22Rv1 (cell line): ENCODE measurements at regions not wholly inside any gene's neighbourhood (a gene's known extent, or its start where the extent isn't known, plus 50 kb on each side); places are given as distances from the start of the nearest gene placed in this dataset.

Experiments used
- H3K27ac ChIP-seq: fragments of 450-650 bp; 2 replicates; pipeline ENCODE4 v1.5.1; 2017
- ZFX ChIP-seq: fragments of 450-650 bp; IDR thresholded peaks from 2 replicates; pipeline ENCODE4 v1.6.1; 2017; ENCODE audit warnings: antibody characterized with exemption, borderline replicate concordance
- TF ChIP-seq, protein P1 (sequence below): fragments of 450-650 bp; IDR thresholded peaks from 2 replicates; pipeline ENCODE4 v1.5.1; 2017; ENCODE audit warnings: mild to moderate bottlenecking

DNA sequence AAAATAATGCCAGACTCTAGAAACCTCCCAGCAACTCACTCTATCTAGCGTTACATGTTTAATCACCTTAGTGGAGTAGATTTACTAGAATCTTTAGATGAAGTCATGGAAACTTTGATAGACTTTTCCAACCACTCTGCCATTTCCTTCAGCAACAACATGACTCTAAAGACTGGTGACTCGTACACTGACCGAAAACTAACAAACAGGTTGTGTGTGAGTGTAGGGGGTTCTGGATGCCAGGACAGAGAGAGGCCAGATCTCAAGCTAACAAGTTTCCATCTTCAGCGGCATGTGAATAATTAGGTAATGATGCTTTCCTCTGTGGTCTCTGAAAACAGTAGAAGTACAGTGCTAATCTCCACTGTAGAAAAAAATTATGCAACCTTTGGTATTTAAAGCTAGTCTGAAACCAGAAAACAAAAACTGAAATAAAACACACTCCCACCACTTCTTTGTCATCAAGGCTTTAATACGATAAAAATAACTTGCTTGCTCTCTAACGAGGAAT, 286.4 kb downstream of the PRDM5 start:
- H3K27ac ChIP-seq = no peak overlapping the region
- TF ChIP-seq ZFX = no peak
- TF ChIP-seq, protein P1, sequence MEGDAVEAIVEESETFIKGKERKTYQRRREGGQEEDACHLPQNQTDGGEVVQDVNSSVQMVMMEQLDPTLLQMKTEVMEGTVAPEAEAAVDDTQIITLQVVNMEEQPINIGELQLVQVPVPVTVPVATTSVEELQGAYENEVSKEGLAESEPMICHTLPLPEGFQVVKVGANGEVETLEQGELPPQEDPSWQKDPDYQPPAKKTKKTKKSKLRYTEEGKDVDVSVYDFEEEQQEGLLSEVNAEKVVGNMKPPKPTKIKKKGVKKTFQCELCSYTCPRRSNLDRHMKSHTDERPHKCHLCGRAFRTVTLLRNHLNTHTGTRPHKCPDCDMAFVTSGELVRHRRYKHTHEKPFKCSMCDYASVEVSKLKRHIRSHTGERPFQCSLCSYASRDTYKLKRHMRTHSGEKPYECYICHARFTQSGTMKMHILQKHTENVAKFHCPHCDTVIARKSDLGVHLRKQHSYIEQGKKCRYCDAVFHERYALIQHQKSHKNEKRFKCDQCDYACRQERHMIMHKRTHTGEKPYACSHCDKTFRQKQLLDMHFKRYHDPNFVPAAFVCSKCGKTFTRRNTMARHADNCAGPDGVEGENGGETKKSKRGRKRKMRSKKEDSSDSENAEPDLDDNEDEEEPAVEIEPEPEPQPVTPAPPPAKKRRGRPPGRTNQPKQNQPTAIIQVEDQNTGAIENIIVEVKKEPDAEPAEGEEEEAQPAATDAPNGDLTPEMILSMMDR = no peak

DNA sequence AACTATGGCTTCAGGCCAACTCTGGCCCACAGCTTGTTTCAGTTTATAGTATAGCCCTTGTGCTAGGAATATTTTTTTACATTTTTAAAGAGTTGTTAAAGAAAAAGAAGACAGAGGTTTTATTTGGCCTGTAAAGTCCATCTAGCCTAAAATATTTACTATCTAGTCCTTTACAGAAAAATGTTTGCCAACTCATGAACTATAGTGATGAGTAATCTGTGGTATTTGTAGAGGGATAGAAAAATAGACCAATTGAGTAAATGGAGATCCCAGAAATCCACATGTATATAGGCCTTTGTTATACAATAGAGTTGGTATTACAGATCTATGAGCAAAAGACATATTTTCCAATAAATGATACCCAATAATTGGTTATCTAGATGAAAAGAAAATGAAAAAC, 288.7 kb downstream of the PRDM5 start:
- no peak overlapping the region for H3K27ac ChIP-seq
- no peak for TF ChIP-seq ZFX
- TF ChIP-seq, protein P1 = no peak

DNA sequence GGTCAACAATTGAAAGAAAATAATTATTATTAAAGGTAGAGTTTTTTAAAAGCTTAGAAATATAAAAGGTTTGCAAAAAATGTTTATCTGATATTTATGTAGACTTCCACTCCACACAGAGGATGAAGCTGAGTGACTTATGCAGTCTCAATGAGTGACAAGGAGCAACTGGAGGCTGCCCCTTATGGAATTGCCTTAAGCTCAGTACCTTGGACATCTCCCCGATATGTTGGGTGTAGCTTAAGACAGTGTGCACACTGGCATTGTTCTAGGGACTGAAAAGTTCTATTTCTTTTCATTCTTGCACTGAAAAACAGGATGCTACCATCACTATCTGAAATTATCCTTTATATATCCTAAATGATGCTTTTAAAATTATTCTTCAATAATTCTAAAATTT, 292.1 kb downstream of the PRDM5 start:
- TF ChIP-seq, protein P1 = no peak
- no peak for TF ChIP-seq ZFX
- no peak overlapping the region for H3K27ac ChIP-seq

DNA sequence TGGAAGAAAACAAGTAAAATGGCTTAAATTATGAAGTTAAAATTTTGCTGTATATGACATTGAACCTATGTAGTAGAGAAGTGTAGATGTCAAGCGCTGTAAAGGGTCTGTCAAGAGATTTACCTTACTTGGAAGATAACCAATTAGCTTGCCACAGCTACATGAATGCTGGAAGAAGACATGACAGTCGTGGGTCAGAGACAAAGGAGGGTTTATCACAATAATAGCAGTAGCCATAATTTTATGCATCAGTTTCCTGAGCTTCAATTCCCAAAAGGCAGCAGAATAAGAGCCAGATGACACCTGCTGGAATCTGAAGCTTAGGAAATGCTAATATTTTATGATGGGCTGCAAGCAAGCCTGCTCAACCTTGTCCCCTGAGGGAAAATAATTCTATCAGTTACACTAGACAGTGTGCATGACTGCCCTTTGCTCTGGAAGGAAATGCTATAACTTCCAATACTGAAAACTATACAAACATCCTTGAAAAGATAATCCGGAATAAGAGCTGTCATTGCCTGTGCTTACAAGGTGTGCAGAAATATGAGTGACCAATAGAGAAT, 292.9 kb downstream of the PRDM5 start:
- H3K27ac ChIP-seq = no peak overlapping the region
- TF ChIP-seq, protein P1 = no peak
- TF ChIP-seq ZFX = no peak

DNA sequence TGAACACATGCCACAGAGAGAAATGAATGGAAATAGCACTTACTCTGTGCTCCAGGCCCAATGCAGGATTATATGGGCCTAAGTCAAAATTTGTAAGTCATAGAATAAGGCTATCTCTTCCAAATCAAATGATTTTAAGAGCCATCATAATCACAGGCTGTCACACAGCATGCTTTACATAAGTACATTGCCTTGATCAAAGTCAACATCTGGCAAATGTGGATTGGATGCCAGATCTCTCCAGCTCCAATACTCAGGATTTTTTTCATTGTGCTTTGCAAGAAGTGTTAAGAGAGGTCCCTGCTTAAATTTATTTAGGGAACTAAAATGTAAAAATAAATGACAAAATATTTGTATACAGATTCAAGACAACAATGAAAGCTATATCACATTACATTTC, 299.9 kb downstream of the PRDM5 start:
- TF ChIP-seq ZFX = no peak
- TF ChIP-seq, protein P1 = no peak

DNA sequence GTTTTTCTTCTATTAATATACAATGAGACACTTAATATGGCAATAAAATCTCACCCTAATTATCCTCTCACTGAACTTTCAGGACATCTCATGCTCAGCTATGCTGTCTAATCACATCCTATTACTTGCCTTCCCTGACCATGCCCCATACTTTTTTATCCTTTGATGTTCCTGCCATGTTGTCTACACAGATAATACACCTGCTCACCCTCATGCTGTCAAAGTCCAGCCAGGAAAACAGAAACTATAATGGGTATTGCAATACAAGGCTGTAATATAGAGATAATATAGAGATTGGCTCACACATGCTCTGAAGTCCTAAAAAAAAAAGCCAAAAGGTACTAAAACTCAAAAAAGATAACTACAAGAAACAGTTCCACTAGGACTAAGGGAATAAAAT, 305.4 kb downstream of the PRDM5 start:
- H3K27ac ChIP-seq = no peak overlapping the region
- TF ChIP-seq, protein P1 = no peak
- no peak for TF ChIP-seq ZFX

More for the DNA sequence above, 299.9 kb downstream of the PRDM5 start:
- no peak overlapping the region for H3K27ac ChIP-seq

DNA sequence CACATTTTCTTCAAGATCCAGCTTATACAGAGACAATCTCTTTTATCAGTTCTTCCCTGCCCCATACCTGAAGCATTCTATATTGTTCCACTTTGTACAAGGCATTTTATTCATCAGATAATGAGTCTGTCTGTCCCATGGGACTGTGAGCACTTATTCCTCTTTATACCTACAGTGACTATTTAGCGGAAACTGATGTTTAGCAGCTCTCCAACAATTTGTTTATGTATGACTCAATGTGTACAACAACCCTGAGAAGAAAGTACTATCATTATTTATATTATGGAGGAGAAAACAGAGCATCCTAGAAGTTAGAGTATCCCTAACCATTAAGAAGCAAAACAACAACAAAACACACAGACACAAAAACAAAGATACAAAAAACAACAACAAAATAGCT, 306.5 kb downstream of the PRDM5 start:
- TF ChIP-seq, protein P1 = no peak
- no peak for TF ChIP-seq ZFX
- no peak overlapping the region for H3K27ac ChIP-seq
